ENCODE measurements at regions not wholly inside any gene's neighbourhood (a gene's known extent, or its start where the extent isn't known, plus 50 kb on each side); places are given as distances from the start of the nearest gene placed in this dataset.

DNA sequence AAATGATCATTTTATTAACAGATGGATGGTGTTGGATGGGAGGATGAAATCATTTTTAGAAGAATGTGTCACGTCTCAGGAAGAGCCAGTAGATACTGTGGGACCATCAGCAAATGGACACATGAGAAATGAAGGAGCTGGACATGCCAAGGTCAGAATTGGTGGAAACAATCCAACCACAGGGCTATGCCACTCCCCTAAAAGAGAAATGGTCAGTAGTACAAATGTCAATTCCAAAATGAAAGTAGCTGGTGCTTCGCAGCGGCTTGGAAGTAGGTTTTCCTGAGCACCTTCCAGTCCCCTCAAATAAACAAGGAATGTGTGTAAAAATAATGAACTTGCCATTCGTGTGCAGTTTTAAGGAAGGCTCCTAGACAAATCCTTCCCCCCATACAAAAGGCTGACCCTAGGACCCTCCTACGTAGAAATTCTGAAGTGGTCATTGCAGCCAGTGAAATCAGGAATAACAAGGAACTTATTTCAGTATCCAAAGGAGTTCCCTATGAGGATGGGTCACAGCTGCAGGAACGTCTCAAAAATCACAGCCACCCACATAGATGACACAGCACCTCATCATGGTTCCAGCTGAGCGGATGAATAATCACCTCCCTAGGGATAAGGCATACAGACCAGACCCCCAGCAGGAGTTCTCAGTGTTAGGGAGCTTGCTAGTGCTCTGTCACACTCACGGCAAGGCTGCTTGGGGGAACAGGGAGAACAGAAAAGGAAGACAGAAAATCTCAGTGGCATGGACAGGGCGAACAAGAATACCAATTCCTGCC is 239.2 kb downstream of the HS3ST3A1 start:
- WGBS, 2 experiments (ENCODE audit: extremely low coverage in 1 of 2, insufficient coverage in 1 of 2, insufficient read length in 1 of 2, insufficient replicate concordance in 2 of 2, low coverage in 1 of 2, low lambda C conversion rate in 2 of 2, missing lambda C conversion rate in 1 of 2) = 66% methylated on average over 9 of the region's 9 CpGs; no CpG with 5 or more reads in 1 of the 2 experiments
- no peak overlapping the region for H3K14ac ChIP-seq (ENCODE audit: insufficient read length)
- H2BK12ac ChIP-seq (ENCODE audit: low read depth, low read length) = no peak overlapping the region
- no peaks in the 10 kb centered on the region for H3K4me1 ChIP-seq (replicated peaks in 1 of 4; ENCODE audit: control insufficient read depth in 3 of 4, insufficient read depth in 4 of 4, low read length in 3 of 4)
- POLR2A ChIA-PET (ENCODE audit: partially characterized antibody) = no interaction called here
- H3K18ac ChIP-seq (ENCODE audit: extremely low read depth, low read length) = no peak overlapping the region
- no peak overlapping the region for H4K5ac ChIP-seq (ENCODE audit: insufficient read length, low read depth, low read length)
- H2BK20ac ChIP-seq (ENCODE audit: low read length) = no peak overlapping the region
- no peaks in the 10 kb centered on the region for H3K23me2 ChIP-seq (ENCODE audit: low read depth, low read length)
- no peak overlapping the region for H3K23ac ChIP-seq (ENCODE audit: insufficient read length)
- peaks cover 22 to 50% (median 39%) of the 10 kb centered on the region in 4 experiments for H3K27me3 ChIP-seq (replicated peaks in 1 of 4; ENCODE audit: control insufficient read depth in 3 of 4, extremely low read depth in 1 of 4, insufficient read depth in 3 of 4, low read length in 3 of 4)
- no peak overlapping the region for H2BK120ac ChIP-seq (replicated peaks; ENCODE audit: low read depth, low read length)
- no peak overlapping the region for H2BK5ac ChIP-seq (ENCODE audit: low read depth, low read length)
- no peaks in the 10 kb centered on the region for H4K20me1 ChIP-seq (replicated peaks in 1 of 2; ENCODE audit: control insufficient read depth in 1 of 2, insufficient read depth in 2 of 2, low read length in 2 of 2)
- H3K27ac ChIP-seq (ENCODE audit: low read depth, low read length) = no peak overlapping the region
- H3K4ac ChIP-seq (replicated peaks; ENCODE audit: insufficient read length, low read depth, low read length) = no peak overlapping the region
- no peak overlapping the region for H4K8ac ChIP-seq (ENCODE audit: extremely low read depth, insufficient read depth, low read length)
- no peak overlapping the region for H3K4me3 ChIP-seq (ENCODE audit: extremely low read depth in 1 of 4, insufficient read depth in 2 of 4, low read depth in 3 of 4, low read length in 4 of 4)
- CTCF ChIA-PET (ENCODE audit: partially characterized antibody) = interaction anchor here (1.3 kb wide), 1 partner anchor 9 kb away, joined by 6 read pairs; no protein-coding TSS in a partner anchor
- H2AFZ ChIP-seq (ENCODE audit: low read length) = no peak overlapping the region
- H2BK15ac ChIP-seq (ENCODE audit: low read length) = no peak overlapping the region
- no peak overlapping the region for H2AK5ac ChIP-seq (ENCODE audit: low read depth, low read length)
- H3K36me3 ChIP-seq (ENCODE audit: control insufficient read depth in 2 of 4, insufficient read depth in 4 of 4, low read length in 3 of 4) = no peaks in the 10 kb centered on the region
- H3K9ac ChIP-seq (replicated peaks in 1 of 4; ENCODE audit: extremely low read depth in 1 of 4, low read depth in 3 of 4, low read length in 3 of 4) = no peak overlapping the region
- H3K79me1 ChIP-seq (ENCODE audit: low read depth, low read length) = no peaks in the 10 kb centered on the region
- peak; percentile 95 for TF ChIP-seq TCF12 (IDR thresholded peaks at IDR 0.05; ENCODE audit: low read depth, low read length)
- TF ChIP-seq RXRA (IDR thresholded peaks at IDR 0.05; ENCODE audit: insufficient read depth, low read depth, low read length) = 0 out of 2 replicates have a peak, but pooled peaks have one; percentile 46
- no peak for TF ChIP-seq YY1 (IDR thresholded peaks at IDR 0.05; ENCODE audit: low read depth, low read length)
- TF ChIP-seq GABPA (IDR thresholded peaks at IDR 0.05; ENCODE audit: borderline replicate concordance, insufficient read depth, low read length) = no peak
- TF ChIP-seq HDAC6 (IDR thresholded peaks at IDR 0.05; ENCODE audit: low read depth, low read length) = peak; percentile 72
- TF ChIP-seq NANOG (IDR thresholded peaks at IDR 0.05; ENCODE audit: insufficient read depth, low read depth, low read length, poor library complexity, severe bottlenecking) = peak; percentile 56
- peak; percentile 31; the same call in 1 of the 2 replicates for TF ChIP-seq POU5F1 (IDR thresholded peaks at IDR 0.05; ENCODE audit: low read depth, low read length)
- TF ChIP-seq SP4 (IDR thresholded peaks at IDR 0.05; ENCODE audit: low read length) = no peak
- TF ChIP-seq TBP (IDR thresholded peaks at IDR 0.05; ENCODE audit: low read depth, low read length) = no peak
- peak; percentile 97 for TF ChIP-seq POLR2AphosphoS5 (IDR thresholded peaks at IDR 0.05; ENCODE audit: low read depth, low read length)
- peak; percentile 68; the same call in 1 of the 2 replicates for TF ChIP-seq EGR1 (IDR thresholded peaks at IDR 0.05; ENCODE audit: borderline replicate concordance, low read depth, low read length)
- H3K56ac ChIP-seq (replicated peaks; ENCODE audit: insufficient read length, low read depth, low read length) = no peak overlapping the region
- H3K9me3 ChIP-seq (ENCODE audit: insufficient read depth in 2 of 2, low read depth in 1 of 2, low read length in 1 of 2) = no peaks in the 10 kb centered on the region
- no peak overlapping the region for H3K4me2 ChIP-seq (ENCODE audit: insufficient read depth in 1 of 2, low read depth in 2 of 2, low read length in 2 of 2)
- H3K79me2 ChIP-seq (ENCODE audit: control insufficient read depth in 1 of 2, insufficient read depth in 2 of 2, low read length in 2 of 2) = no peaks in the 10 kb centered on the region
- no peak for DNase-seq (ENCODE audit: low read depth in 1 of 2, low spot score in 2 of 2)
- H4K91ac ChIP-seq (replicated peaks; ENCODE audit: insufficient read length, low read length) = no peak overlapping the region
- FAIRE-seq = no peak
